HG03575 (cell line): ENCODE measurements at regions not wholly inside any gene's neighbourhood (a gene's known extent, or its start where the extent isn't known, plus 50 kb on each side); places are given as distances from the start of the nearest gene placed in this dataset.
"Not testable (repeated sequence)": the region's sequence is repeated elsewhere in the genome, so short reads cannot be mapped to it uniquely, and the experiment has no call there.

Experiments used
- ATAC-seq: cut with Tn5 transposase; IDR thresholded peaks from one replicate; pipeline ENCODE4 v1.9.1; 2021; ENCODE audit not compliant: unreplicated experiment, insufficient number of reproducible peaks, low FRiP score; ENCODE audit errors: extremely low read depth

GRCh38 chr2:13768274-13768673 is 864.2 kb upstream of the LRATD1 start:
- no peak for ATAC-seq

- ATAC-seq, result no peak
Measured at GRCh38 chr2:13770279-13770678, 862.2 kb upstream of the LRATD1 start.

GRCh38 chr2:13779996-13780395 is 852.5 kb upstream of the LRATD1 start:
- ATAC-seq, result no peak

- ATAC-seq, result no peak
Measured at GRCh38 chr2:13791019-13791547, 841.4 kb upstream of the LRATD1 start.

- no peak for ATAC-seq
Measured at GRCh38 chr2:13806539-13806938, 826.0 kb upstream of the LRATD1 start.

- no peak for ATAC-seq
Measured at GRCh38 chr2:13813236-13813635, 819.3 kb upstream of the LRATD1 start.

- ATAC-seq, result no peak
Measured at GRCh38 chr2:13818002-13818401, 814.5 kb upstream of the LRATD1 start.

- no peak for ATAC-seq
Measured at GRCh38 chr2:13819896-13820295, 812.6 kb upstream of the LRATD1 start.

- ATAC-seq, result no peak
Measured at GRCh38 chr2:13821255-13821880, 811.1 kb upstream of the LRATD1 start.

GRCh38 chr2:13822365-13822764 is 810.2 kb upstream of the LRATD1 start:
- no peak for ATAC-seq

- no peak for ATAC-seq
Measured at GRCh38 chr2:13826314-13826853, 806.1 kb upstream of the LRATD1 start.

- no peak for ATAC-seq
Measured at GRCh38 chr2:13858626-13859025, 773.9 kb upstream of the LRATD1 start.

GRCh38 chr2:13868275-13868674 is 764.2 kb upstream of the LRATD1 start:
- not testable (repeated sequence) for ATAC-seq

GRCh38 chr2:13876491-13877037 is 756.0 kb upstream of the LRATD1 start:
- no peak for ATAC-seq

GRCh38 chr2:13877571-13877970 is 754.9 kb upstream of the LRATD1 start:
- no peak for ATAC-seq

GRCh38 chr2:13884291-13884976 is 748.1 kb upstream of the LRATD1 start:
- no peak for ATAC-seq

- ATAC-seq, result no peak
Measured at GRCh38 chr2:13901526-13901925, 731.0 kb upstream of the LRATD1 start.

- no peak for ATAC-seq
Measured at GRCh38 chr2:13905831-13906230, 726.7 kb upstream of the LRATD1 start.

GRCh38 chr2:13916066-13916465 is 716.5 kb upstream of the LRATD1 start:
- ATAC-seq, result no peak

- ATAC-seq, result no peak
Measured at GRCh38 chr2:13917958-13918357, 714.6 kb upstream of the LRATD1 start.
